Umbilical cord (tissue), 1 donor: ENCODE measurements at regions not wholly inside any gene's neighbourhood (a gene's known extent, or its start where the extent isn't known, plus 50 kb on each side); places are given as distances from the start of the nearest gene placed in this dataset.

Experiments used
- DNase-seq: peaks from one replicate; pipeline ENCODE4 v3.0.0-alpha.2; 2015; ENCODE audit warnings: low spot score

- DNase-seq = no peak
Measured at GRCh38 chr4:144572660-144573059, 73.3 kb upstream of the HHIP start.

GRCh38 chr4:144574000-144574399, 72.0 kb upstream of the HHIP start:
- no peak for DNase-seq

DNA sequence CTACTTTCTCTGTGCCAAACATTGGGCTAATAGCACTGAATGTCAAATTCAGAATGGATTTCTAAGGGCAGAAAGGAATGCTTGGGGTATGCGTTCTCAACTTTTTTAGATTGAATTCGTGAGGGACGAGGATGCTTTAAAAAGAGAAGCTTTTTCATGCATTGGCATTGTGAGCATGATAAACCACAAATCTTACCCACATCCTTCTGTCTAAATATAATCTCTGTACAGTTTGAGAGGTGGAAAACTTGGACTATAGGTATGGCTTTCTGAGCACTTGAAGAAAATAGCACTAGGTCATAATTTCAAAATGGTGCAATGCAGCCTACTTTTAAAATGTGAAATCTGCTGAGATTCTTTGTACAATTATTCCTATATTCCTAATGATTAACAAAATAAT, 71.4 kb upstream of the HHIP start:
- no peak for DNase-seq

- DNase-seq = no peak
Measured at GRCh38 chr4:144575181-144575580, 70.8 kb upstream of the HHIP start.

DNA sequence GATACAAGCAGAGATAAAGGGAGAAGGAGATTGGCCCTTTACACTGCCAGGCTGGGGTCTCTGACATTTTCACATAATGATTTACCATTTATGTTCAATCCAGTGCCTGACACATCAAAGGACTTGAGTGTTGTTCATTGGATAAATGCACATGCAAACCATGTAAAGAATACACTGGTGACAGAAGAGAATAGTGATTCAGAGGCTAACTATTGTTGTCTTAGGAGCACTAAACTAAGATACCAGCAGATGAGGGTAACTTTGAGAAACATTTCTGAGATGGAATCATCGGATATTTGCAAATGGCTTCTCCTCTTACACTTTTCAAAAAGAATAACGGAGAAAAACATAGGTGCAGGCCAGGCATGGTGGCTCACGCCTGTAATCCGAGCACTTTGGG, 67.3 kb upstream of the HHIP start:
- no peak for DNase-seq

- DNase-seq = peak; percentile 69
Measured at GRCh38 chr4:144579411-144580030, 66.4 kb upstream of the HHIP start.

DNA sequence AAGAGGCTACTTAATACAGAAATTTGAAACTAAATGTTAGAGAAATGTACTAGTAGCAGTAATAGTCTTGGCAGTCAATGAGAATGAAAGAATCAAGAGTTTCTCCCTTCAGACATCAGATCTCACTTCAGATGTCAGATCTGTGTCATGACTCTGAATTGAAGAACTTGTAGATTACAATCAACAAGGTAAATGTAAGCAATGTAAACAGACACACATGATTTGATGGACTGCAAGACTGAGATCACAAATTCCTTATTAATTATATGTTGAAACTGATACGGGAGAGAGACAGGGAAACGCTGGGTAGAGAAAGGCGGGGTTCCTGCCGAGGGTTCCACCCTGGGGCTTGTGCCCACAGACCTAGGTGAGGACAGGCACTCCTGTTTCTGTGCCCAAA, 65.5 kb upstream of the HHIP start:
- DNase-seq = no peak

DNA sequence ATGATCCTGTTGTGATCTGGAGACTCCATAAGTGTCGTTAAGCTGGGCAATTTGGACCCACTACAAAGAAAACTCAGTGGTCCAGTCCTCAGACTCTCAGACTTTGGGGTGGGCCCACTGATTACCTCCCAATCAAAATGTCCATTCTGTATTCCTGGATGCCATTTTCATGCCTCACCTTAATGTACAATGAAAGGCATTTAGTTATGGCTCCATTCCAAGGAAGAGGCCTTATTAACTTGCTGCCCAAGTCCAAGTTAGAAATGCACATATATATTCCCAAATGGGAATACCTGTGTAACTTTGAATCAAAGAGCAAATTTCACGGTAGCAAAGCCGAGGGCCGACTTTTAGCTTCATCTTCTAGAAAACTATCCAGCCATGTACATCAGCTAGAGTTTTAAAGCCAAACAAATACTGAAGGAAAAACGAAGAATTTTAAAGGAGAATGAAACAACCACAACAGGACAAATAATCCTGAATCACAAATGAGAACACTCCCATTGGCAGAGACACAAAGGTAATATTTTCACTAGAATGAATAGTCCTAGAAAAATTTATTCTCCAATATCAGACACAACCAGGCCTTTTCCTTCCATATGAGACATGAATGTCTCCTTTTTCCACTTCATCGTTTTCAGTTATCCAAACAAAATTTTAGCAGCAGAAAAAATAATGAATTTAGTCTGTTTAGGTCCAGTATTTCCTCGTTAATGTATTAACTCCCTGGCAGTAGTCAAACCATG, 63.7 kb upstream of the HHIP start:
- DNase-seq = no peak

DNA sequence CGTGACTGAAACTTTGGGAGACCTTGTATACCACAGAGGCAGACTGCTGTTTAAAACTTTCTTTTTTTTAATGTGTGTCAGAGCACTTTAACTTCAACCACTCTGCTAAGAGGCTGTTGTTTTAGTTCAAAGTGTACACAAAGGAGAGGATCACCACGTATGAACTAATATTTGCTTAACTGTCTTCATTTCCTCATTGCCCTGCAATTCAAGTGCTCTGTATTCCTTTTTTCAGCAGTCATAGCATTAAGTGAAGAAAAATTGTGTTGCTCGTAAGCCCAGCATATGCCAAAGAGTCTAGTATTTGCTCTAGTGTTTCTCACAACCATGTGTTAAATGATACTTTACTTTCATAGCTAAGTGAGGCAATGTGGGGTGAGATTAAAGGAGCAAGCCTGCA, 63.0 kb upstream of the HHIP start:
- DNase-seq = no peak

GRCh38 chr4:144583658-144584057, 62.3 kb upstream of the HHIP start:
- DNase-seq = no peak

DNA sequence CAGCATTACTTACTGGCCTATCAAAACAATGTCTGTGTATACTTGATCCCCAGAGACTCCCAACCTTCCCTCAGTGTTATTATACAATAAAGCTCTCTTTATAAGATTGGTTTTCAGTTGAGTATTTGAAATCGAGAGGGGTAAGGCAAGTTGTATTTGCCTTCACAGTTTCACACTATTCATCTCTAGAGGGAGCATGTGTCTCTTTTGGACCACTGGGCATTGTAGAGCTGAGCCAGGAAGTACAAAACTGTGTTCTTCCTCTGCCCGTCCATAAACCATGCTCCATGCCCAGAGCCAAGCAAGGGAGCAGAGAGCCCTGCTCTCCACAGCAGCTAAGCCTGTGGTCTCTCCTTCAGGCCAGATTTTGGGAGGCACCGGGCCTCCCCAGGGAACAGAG, 61.5 kb upstream of the HHIP start:
- no peak for DNase-seq

GRCh38 chr4:144589512-144589911, 56.4 kb upstream of the HHIP start:
- no peak for DNase-seq

DNA sequence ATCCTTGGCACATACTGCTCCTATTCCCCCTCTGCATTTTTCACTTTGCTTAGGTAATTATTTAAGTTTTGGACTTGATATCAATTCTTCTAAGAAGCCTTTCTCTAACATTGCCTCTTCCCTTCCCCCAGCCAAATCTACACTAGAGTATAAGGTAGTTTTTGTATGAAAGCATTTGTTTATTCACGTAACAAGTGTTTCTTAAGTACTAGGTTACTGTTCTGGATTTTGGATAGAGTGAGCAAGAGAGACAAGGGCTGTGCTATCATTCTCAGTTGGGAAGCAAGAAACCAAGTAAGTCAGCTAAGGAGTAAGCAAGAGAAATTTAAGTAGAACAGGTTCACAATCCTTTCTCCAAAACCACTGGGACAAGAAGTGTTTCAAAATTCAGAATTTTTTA, 55.9 kb upstream of the HHIP start:
- no peak for DNase-seq

- peak; percentile 82 for DNase-seq
Measured at GRCh38 chr4:144591401-144591800, 54.6 kb upstream of the HHIP start.

DNA sequence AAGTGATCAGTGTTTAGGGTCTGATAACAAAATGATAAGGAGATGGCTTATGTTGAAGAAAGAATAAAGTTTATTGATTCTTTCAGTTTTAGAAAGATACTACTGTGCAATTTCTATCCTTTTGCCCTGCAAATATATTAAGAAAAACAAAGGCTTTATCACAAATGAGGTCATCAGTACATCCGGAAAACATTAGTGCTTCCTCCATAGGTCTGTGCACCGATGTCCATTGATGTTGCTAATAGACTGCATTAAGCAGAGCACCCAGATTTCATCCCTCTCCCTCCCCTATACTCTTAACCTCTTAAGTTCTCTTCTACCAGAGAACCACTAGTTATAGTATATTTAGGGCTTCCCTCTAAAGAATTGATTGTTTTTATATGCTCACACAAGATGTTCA, 53.7 kb upstream of the HHIP start:
- no peak for DNase-seq

DNA sequence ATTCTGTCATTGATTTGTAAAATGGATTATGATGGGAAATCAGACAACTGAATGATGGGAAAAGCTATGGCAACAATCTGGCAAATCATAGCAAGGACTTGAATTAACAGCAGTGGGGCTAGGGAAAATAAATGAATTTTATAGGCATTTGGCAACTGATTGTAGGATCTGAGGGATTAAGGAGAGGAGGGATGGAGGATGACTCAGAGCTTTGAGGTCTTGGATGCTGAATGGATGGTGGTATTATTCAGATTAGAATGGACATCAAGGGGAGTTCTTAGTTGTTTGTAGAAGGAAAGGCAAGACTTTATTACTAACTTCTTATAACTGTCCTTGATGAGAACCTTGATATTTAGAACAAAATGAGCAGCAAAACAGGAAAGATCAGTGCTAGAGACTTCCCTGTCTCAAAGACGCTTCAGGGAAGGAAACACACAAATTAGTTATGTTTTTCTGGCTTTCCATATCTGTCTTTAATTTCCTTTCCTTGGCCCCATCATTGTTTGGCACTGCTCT, 51.4 kb upstream of the HHIP start:
- peak; percentile 17 for DNase-seq

GRCh38 chr4:144595681-144596080, 50.3 kb upstream of the HHIP start:
- no peak for DNase-seq
